NCI-H2227 (cell line): ENCODE measurements at regions not wholly inside any gene's neighbourhood (a gene's known extent, or its start where the extent isn't known, plus 50 kb on each side); places are given as distances from the start of the nearest gene placed in this dataset.
"Not testable (repeated sequence)": the region's sequence is repeated elsewhere in the genome, so short reads cannot be mapped to it uniquely, and the experiment has no call there.

Experiments used
- DNase-seq: peaks from one replicate; lab custom pipeline; 2025; ENCODE audit not compliant: unreplicated experiment; lab: John Stamatoyannopoulos, UW

- DNase-seq = no peak
Measured at GRCh38 chr6:53446151-53446550, 97.4 kb upstream of the ELOVL5 start.

GRCh38 chr6:53441761-53442160 lies 93.0 kb upstream of the ELOVL5 start:
- DNase-seq = no peak

- peak; percentile 56 for DNase-seq
Measured at GRCh38 chr6:53441035-53441493, 92.3 kb upstream of the ELOVL5 start.

GRCh38 chr6:53440336-53440945 lies 91.7 kb upstream of the ELOVL5 start:
- DNase-seq = no peak

GRCh38 chr6:53439556-53439955 lies 90.8 kb upstream of the ELOVL5 start:
- DNase-seq = no peak

- peak; percentile 10 for DNase-seq
Measured at GRCh38 chr6:53437557-53438202, 88.9 kb upstream of the ELOVL5 start.

- DNase-seq = no peak
Measured at GRCh38 chr6:53436526-53437303, 88.0 kb upstream of the ELOVL5 start.

GRCh38 chr6:53433951-53434285 lies 85.2 kb upstream of the ELOVL5 start:
- DNase-seq = no peak

- no peak for DNase-seq
Measured at GRCh38 chr6:53433261-53433950, 84.7 kb upstream of the ELOVL5 start.

- peak; percentile 4 for DNase-seq
Measured at GRCh38 chr6:53432318-53433161, 83.8 kb upstream of the ELOVL5 start.

- no peak for DNase-seq
Measured at GRCh38 chr6:53431704-53432103, 83.0 kb upstream of the ELOVL5 start.

- DNase-seq = no peak
Measured at GRCh38 chr6:53429401-53429800, 80.7 kb upstream of the ELOVL5 start.

GRCh38 chr6:53428886-53429285 lies 80.1 kb upstream of the ELOVL5 start:
- DNase-seq = no peak

- DNase-seq = no peak
Measured at GRCh38 chr6:53426667-53427270, 78.0 kb upstream of the ELOVL5 start.

- no peak for DNase-seq
Measured at GRCh38 chr6:53426117-53426516, 77.4 kb upstream of the ELOVL5 start.

- DNase-seq = no peak
Measured at GRCh38 chr6:53424976-53425718, 76.4 kb upstream of the ELOVL5 start.

GRCh38 chr6:53424300-53424699 lies 75.5 kb upstream of the ELOVL5 start:
- DNase-seq = no peak

- not testable (repeated sequence) for DNase-seq
Measured at GRCh38 chr6:53423560-53423959, 74.8 kb upstream of the ELOVL5 start.

GRCh38 chr6:53419026-53419425 lies 70.3 kb upstream of the ELOVL5 start:
- no peak for DNase-seq

- no peak for DNase-seq
Measured at GRCh38 chr6:53418288-53418687, 69.5 kb upstream of the ELOVL5 start.
